Fibroblast of pulmonary artery (primary cell): ENCODE measurements at regions not wholly inside any gene's neighbourhood (a gene's known extent, or its start where the extent isn't known, plus 50 kb on each side); places are given as distances from the start of the nearest gene placed in this dataset.

ENCODE experiments used
- DNase-seq: peaks from one replicate; pipeline ENCODE4 v3.0.0-alpha.2; 2010; ENCODE audit warnings: low read depth
- H3K4me3 ChIP-seq: replicated peaks from 2 replicates; pipeline ENCODE4 v1.5.1; 2011; ENCODE audit warnings: low read depth, mild to moderate bottlenecking, control low read depth, low read length, moderate library complexity
- TF ChIP-seq, protein P1 (sequence below): IDR thresholded peaks from 2 replicates; pipeline ENCODE4 v1.5.1; 2011; ENCODE audit warnings: mild to moderate bottlenecking, control low read depth, low read length, inconsistent platforms; ENCODE audit errors: missing control alignments

DNA sequence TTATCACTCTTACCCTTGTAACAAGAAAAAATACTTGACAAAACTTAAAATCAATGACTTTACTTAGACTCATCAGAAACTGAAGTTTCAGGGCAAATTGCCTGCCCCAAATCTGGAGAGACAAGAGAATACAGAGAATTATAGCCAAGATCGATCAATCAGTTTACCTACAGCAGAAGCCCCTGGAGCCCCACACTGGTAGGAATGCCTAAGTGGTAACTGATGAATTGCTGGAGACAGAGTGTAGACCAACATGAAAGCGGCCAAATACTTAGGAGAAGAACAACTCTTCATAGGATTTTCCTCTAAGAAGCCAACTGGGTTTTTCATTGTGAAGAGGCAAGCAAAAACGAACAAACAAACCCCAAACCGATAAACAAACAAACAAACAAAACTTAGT lies 1430.0 kb downstream of the EFNB2 start:
- no peak overlapping the region for H3K4me3 ChIP-seq
- TF ChIP-seq, protein P1, sequence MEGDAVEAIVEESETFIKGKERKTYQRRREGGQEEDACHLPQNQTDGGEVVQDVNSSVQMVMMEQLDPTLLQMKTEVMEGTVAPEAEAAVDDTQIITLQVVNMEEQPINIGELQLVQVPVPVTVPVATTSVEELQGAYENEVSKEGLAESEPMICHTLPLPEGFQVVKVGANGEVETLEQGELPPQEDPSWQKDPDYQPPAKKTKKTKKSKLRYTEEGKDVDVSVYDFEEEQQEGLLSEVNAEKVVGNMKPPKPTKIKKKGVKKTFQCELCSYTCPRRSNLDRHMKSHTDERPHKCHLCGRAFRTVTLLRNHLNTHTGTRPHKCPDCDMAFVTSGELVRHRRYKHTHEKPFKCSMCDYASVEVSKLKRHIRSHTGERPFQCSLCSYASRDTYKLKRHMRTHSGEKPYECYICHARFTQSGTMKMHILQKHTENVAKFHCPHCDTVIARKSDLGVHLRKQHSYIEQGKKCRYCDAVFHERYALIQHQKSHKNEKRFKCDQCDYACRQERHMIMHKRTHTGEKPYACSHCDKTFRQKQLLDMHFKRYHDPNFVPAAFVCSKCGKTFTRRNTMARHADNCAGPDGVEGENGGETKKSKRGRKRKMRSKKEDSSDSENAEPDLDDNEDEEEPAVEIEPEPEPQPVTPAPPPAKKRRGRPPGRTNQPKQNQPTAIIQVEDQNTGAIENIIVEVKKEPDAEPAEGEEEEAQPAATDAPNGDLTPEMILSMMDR: no peak
- no peak for DNase-seq

DNA sequence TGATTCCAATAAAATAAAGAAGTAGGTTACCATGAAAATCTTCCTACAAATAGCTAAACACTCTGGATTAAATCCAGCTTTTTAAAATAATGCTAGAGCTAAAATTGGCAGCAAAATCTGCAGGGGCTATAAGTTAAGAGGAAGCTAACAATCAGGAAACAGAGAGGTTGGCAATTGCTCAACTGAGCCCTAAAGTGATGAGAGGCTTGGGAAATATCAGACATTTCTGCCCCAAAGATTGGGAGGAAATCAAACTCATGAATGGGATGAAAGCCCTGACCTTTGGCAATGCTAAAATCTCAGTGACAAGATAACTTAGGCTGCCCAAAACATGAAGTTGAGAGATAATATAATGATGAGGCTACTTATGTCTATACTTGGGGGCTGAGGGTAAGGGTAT lies 1437.9 kb downstream of the EFNB2 start:
- TF ChIP-seq, protein P1: no peak
- DNase-seq: no peak
- H3K4me3 ChIP-seq: no peak overlapping the region

DNA sequence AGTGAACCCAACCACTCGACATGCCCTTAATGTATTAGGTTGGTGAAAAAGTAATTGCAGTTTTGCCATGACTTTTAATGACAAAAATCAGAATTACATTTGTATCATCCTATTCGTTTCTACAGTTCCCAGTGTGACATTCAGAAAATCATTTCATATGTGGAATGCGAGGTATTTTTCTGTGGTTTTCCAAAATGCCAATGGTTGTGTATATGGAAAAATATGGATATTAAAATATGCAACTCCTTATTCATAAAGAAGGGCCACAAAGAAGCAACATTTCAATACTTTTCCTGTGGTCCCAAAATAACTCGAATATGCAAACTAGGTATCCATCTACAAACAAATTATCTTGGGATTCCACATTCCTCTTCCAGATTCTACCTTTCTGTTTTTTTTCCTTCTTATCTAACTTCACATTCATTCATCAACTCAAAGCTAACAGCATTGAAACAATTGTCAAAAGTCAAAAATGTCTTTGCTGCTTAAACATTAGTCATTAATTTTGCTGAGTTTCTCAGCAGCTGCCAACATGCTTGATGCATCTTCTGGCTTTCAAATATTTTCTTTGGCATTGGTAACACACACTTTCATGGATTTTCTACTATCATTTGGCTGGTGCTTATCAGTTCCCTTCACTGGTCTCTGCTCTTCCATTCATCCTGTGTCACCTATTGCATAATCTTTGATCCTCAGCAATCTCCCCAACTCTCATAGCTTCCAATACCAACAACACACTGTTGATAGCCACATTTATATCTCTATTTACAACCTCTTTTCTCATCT lies 1445.4 kb downstream of the EFNB2 start:
- H3K4me3 ChIP-seq: no peak overlapping the region
- DNase-seq: peak; percentile 20
- TF ChIP-seq, protein P1: no peak

GRCh38 chr13:105087945-105088344 lies 1447.5 kb downstream of the EFNB2 start:
- DNase-seq: no peak
- TF ChIP-seq, protein P1: no peak

GRCh38 chr13:105084931-105085330 lies 1450.5 kb downstream of the EFNB2 start:
- TF ChIP-seq, protein P1: no peak
- H3K4me3 ChIP-seq: no peak overlapping the region
- no peak for DNase-seq

More at GRCh38 chr13:105087945-105088344, 1447.5 kb downstream of the EFNB2 start:
- H3K4me3 ChIP-seq: no peak overlapping the region

DNA sequence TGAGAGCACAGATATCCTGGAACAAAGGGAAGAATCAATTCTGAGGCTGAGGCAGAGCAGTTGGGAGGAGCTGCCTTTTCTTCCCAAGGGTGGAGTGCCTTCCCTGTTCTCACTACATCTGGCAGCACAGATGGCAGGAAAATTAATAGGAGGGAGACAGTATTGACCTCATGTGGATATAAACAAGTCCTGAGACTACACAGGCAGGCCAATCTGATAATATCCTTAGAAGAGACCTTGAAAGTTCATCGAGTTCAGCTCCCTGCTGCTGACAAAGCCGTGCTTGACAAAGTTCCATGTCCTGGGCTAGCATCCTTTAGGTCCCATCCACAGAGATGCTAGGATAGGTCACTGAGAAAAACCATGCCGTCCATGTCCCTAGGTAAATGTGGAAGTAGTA lies 1451.5 kb downstream of the EFNB2 start:
- DNase-seq: no peak
- TF ChIP-seq, protein P1: no peak
- no peak overlapping the region for H3K4me3 ChIP-seq

- no peak overlapping the region for H3K4me3 ChIP-seq
- TF ChIP-seq, protein P1: no peak
- DNase-seq: no peak
Measured at GRCh38 chr13:105074755-105075154, 1460.7 kb downstream of the EFNB2 start.
